ENCODE measurements at regions not wholly inside any gene's neighbourhood (a gene's known extent, or its start where the extent isn't known, plus 50 kb on each side); places are given as distances from the start of the nearest gene placed in this dataset.

DNA sequence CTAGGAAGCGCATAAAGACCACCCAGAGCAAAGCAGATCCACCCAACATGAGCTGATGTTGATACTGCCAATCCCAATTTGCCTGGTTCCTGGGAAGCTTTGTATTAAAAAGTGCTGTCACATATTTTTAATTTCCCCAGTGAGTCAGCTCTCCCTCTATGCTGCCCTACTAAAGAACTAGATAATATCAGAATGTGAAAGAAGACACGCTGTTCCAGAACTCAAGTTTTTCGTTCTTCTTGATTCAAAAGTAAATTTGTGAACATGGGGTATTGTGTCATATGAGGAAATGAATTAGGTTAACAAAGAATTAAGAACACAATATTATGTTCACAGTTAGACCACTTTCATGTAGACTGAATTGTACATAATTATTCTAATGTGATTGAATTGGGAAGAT, 734.2 kb upstream of the ALCAM start:
- no peak for DNase-seq (ENCODE audit: low spot score)

DNA sequence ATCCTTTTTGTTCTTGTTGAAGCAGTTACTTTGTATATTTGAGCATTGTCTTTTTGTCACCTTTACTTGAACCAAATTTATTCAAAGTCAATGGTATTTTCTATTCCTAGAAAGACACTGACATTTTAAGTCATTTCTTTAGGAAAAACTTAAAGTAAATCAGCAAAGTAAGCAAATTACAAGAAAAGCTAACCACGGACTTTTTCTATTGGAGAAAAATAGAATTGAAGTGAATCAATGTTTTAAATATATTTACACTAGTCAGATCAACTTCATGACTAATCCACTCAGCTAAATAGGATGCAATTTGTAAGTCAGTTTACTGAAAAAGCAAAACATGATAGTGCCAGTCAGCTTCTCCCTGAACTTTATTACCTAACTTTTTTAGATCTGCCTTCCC, 733.8 kb upstream of the ALCAM start:
- DNase-seq (ENCODE audit: low spot score): no peak

- no peak for DNase-seq (ENCODE audit: low spot score)
Measured at GRCh38 chr3:104635872-104636580, 730.7 kb upstream of the ALCAM start.

GRCh38 chr3:104642827-104643226, 723.9 kb upstream of the ALCAM start:
- DNase-seq (ENCODE audit: low spot score): no peak

GRCh38 chr3:104646196-104646595, 720.5 kb upstream of the ALCAM start:
- DNase-seq (ENCODE audit: low spot score): no peak

- DNase-seq (ENCODE audit: low spot score): no peak
Measured at GRCh38 chr3:104648823-104649222, 717.9 kb upstream of the ALCAM start.

GRCh38 chr3:104669083-104669482, 697.6 kb upstream of the ALCAM start:
- DNase-seq (ENCODE audit: low spot score): no peak

- DNase-seq (ENCODE audit: low spot score): no peak
Measured at GRCh38 chr3:104672331-104672730, 694.4 kb upstream of the ALCAM start.

GRCh38 chr3:104673981-104674380, 692.7 kb upstream of the ALCAM start:
- DNase-seq (ENCODE audit: low spot score): no peak

GRCh38 chr3:104676241-104676640, 690.5 kb upstream of the ALCAM start:
- no peak for DNase-seq (ENCODE audit: low spot score)

GRCh38 chr3:104677932-104678331, 688.8 kb upstream of the ALCAM start:
- no peak for DNase-seq (ENCODE audit: low spot score)

GRCh38 chr3:104685492-104685891, 681.2 kb upstream of the ALCAM start:
- no peak for DNase-seq (ENCODE audit: low spot score)

GRCh38 chr3:104687362-104687761, 679.3 kb upstream of the ALCAM start:
- peak; percentile 9 for DNase-seq (ENCODE audit: low spot score)

GRCh38 chr3:104696470-104696869, 670.2 kb upstream of the ALCAM start:
- no peak for DNase-seq (ENCODE audit: low spot score)

DNA sequence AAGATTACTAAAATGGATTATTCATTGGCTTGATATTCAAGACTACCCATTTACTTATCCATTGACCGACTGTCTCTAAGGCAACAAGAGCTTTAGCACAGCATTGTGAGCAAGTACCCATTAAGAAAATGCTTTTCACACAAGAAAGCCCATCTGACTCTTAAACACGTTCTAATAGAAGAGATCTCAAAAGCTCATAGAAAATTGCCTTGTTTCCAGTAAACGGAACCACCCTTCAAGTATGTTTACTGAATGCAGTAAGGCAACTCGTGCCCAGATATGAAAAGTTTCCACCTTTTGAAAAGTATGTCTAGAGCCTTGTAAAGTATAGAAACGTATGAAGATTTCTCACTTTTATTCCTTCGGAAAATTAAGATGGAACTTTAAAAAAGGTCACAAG, 655.3 kb upstream of the ALCAM start:
- DNase-seq (ENCODE audit: low spot score): no peak

GRCh38 chr3:104715972-104716371, 650.7 kb upstream of the ALCAM start:
- no peak for DNase-seq (ENCODE audit: low spot score)

DNA sequence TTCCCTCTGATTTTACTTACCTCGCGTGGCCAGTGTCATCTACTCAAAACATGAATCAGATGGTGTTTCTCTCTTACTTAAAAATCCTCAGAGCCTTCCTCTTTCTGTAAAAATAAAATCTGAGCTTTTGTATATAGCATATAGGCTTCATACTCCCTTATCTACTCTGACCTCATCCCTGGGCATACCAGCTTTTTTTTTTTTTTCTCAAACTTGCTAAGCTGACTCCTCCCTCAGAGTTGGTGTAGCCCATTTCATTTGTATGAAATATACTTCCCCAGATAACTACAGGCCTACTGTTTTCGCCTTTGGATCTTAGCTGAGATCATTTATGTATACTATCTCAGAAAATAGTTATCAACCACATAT, 648.9 kb upstream of the ALCAM start:
- no peak for DNase-seq (ENCODE audit: low spot score)

- DNase-seq (ENCODE audit: low spot score): no peak
Measured at GRCh38 chr3:104723000-104723399, 643.7 kb upstream of the ALCAM start.

DNA sequence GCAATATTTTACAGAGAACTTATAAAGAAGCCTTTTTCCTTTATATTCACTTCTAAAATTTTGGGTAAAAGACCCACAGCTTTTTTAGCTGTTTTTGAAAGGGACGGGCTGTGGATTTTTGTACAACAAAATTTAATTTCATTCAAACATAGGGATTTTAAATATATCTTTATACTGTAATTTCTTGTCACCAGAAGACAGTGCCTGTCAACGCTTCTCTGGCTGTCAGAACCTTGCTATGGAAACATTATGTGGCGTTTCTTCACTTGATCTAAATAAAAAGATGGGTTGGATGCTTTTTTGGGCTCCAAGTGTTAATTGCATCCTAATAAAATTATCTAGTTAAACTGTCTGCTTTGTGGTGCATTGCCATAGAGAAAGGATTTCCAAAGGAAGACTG, 635.6 kb upstream of the ALCAM start:
- no peak for DNase-seq (ENCODE audit: low spot score)

- no peak for DNase-seq (ENCODE audit: low spot score)
Measured at GRCh38 chr3:104734627-104735026, 632.1 kb upstream of the ALCAM start.

DNA sequence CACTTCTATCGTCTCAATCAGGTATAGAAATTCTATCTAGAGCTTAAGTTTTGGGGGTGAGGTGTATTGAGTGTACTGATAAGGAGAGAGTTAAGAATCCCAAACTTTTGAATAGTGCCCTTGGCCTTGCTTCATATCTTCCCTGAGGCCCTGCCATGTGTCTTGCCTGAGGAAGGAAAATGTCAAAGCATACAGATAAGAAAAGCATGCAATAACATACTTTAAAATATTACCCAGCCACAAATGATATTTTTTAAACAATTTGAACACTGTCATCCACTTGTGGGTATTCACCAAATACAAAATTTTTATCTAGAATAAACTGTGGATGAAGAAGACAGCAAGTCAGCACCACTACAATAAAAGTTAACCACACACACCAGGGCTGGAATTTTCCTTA, 631.0 kb upstream of the ALCAM start:
- DNase-seq (ENCODE audit: low spot score): no peak

DNA sequence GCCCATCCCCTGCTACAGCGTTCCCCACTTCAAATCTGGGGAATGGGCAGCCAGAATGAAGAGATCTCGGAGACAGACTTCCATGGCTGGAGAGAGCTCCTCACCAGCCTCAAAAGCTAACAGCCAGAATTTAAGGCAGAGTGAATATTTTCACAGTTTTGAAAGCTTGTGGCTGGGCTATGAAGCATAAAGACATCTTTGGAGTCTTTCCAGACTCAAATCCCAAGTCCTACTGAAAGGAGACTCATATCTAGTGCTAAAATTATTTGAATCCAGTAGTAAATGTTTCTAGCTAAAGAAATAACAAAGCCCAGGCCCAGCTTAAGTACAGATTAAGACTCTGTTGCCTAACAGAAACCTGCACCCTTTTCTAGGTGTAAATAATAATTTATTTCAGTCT, 628.4 kb upstream of the ALCAM start:
- DNase-seq (ENCODE audit: low spot score): no peak

DNA sequence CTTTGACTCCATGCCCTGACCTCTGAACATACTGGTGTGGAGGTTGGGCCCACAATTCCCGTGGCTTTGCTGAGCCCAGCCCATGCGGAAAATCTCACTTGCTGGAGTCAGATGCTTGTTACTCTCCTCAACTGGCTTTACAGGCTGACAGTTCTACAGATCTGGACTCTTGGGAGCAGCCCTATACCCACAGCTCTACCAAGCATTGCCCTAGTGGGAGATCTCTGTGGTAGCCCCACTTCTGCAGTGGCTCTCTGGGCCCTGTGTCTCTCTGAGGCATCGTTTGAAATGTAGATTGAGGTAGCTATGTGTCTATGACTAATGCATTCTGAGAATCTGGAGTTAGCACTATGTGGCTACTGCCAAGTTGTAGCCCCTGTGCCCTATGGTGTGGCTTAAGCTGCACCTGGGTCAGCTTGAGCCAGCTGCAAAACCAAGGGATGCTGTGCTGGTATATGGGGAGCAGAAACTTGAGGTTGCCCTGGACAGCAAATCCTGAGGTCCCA, 625.8 kb upstream of the ALCAM start:
- no peak for DNase-seq (ENCODE audit: low spot score)

GRCh38 chr3:104742044-104742443, 624.7 kb upstream of the ALCAM start:
- DNase-seq (ENCODE audit: low spot score): no peak

Data from HuH-7 (cell line).